SU-DHL-6 (cell line): ENCODE measurements at regions not wholly inside any gene's neighbourhood (a gene's known extent, or its start where the extent isn't known, plus 50 kb on each side); places are given as distances from the start of the nearest gene placed in this dataset.

Source experiments
- CTCF ChIP-seq: fragments of 200-600 bp; sonication (generic); IDR thresholded peaks from one replicate; pipeline ENCODE4 v1.5.1; 2017; ENCODE audit warnings: antibody characterized with exemption, mild to moderate bottlenecking, low read length, moderate library complexity; ENCODE audit not compliant: insufficient read depth, poor library complexity, severe bottlenecking
- EZH2phosphoT487 ChIP-seq: fragments of 200-600 bp; sonication (generic), shearing (Covaris generic); conservative IDR thresholded peaks from 2 replicates; pipeline ENCODE4 v1.6.1; 2018; ENCODE audit warnings: mild to moderate bottlenecking, antibody characterized with exemption, low read length, moderate library complexity, mixed read lengths

DNA sequence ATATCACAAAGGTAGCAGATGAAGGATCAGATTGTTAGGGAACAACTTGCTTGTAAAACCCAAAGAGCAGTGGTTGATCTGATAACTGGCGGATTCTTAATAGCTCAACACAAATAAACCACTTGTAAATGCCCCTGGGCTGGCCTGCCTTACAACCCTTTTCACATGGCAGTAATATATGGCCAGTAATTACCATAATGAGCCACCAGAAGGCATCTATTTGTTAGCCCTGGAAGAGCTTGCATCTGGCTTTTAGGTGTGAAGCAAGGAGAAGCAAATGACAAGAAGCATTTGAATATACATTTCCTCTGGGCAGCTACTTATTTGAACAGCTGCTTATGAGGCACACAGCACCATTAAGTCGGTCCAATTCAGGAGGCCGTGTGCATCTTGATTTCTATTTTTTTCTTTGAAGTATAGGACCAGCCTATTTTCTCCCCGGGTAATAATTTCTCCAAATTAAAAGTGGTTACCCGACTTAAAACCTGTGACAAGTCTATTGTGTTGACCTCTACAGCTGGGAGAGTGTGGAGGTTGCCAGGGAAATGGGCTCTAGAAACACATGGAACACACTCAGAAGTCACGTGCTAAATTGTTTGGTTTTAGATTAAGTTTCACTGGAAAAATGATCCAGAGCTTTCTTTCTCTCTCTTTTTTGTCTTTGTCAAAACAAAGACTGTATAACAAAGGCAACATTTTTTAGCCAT lies 113.4 kb downstream of the SEM1 start:
- TF ChIP-seq CTCF = no peak
- TF ChIP-seq EZH2phosphoT487 = no peak
